ENCODE measurements at regions not wholly inside any gene's neighbourhood (a gene's known extent, or its start where the extent isn't known, plus 50 kb on each side); places are given as distances from the start of the nearest gene placed in this dataset.

DNA sequence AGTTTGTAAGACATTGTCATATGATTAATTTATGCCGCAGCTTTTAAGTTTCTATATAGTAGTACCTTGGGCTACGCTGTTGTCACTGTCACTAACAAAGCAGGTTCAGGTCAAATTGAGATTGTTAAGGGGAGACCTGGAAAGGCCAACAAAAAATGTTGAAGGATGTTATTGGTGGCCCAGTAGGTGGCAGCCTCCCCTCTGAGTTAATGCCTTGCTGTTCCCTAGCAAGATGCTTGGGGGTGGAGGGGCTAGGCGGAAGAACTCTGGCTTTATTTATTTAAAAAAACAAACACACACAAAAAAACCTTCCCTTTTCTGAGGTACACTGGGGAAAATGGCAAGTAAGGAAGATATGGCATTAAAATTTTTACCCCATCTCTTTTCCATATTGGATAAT lies 128.3 kb upstream of the ATP5MC3 start:
- no peak for TF ChIP-seq BACH2 (CRISPR knock-in tag; IDR thresholded peaks at IDR 0.05; ENCODE audit: borderline replicate concordance)
- TF ChIP-seq ZC3H10 (CRISPR knock-in tag; IDR thresholded peaks at IDR 0.05): no peak
- no peak for TF ChIP-seq ESRRG (CRISPR knock-in tag; IDR thresholded peaks at IDR 0.05)
- ATAC-seq: peak; percentile 71

- no peak for ATAC-seq
- TF ChIP-seq ARNTL (CRISPR knock-in tag; IDR thresholded peaks at IDR 0.05; ENCODE audit: borderline replicate concordance, low read depth): no peak
- no peak for TF ChIP-seq SNAI2 (CRISPR knock-in tag; IDR thresholded peaks at IDR 0.05)
- TF ChIP-seq TCF4 (CRISPR knock-in tag; IDR thresholded peaks at IDR 0.05; ENCODE audit: borderline replicate concordance): no peak
- no peak for TF ChIP-seq OSR1 (CRISPR knock-in tag; IDR thresholded peaks at IDR 0.05)
- no peak for TF ChIP-seq BACH2 (CRISPR knock-in tag; IDR thresholded peaks at IDR 0.05; ENCODE audit: borderline replicate concordance)
- TF ChIP-seq, protein P1, sequence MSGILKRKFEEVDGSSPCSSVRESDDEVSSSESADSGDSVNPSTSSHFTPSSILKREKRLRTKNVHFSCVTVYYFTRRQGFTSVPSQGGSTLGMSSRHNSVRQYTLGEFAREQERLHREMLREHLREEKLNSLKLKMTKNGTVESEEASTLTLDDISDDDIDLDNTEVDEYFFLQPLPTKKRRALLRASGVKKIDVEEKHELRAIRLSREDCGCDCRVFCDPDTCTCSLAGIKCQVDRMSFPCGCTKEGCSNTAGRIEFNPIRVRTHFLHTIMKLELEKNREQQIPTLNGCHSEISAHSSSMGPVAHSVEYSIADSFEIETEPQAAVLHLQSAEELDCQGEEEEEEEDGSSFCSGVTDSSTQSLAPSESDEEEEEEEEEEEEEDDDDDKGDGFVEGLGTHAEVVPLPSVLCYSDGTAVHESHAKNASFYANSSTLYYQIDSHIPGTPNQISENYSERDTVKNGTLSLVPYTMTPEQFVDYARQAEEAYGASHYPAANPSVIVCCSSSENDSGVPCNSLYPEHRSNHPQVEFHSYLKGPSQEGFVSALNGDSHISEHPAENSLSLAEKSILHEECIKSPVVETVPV (CRISPR knock-in tag; IDR thresholded peaks at IDR 0.05): no peak
- no peak for TF ChIP-seq RARB (CRISPR knock-in tag; IDR thresholded peaks at IDR 0.05)
- no peak for TF ChIP-seq CSDC2 (CRISPR knock-in tag; IDR thresholded peaks at IDR 0.05)
- TF ChIP-seq GLIS3 (CRISPR knock-in tag; IDR thresholded peaks at IDR 0.05): no peak
- TF ChIP-seq ZNF70 (CRISPR knock-in tag; IDR thresholded peaks at IDR 0.05): no peak
These were observed 126.5 kb upstream of the ATP5MC3 start for GRCh38 chr2:175308005-175308404.

DNA sequence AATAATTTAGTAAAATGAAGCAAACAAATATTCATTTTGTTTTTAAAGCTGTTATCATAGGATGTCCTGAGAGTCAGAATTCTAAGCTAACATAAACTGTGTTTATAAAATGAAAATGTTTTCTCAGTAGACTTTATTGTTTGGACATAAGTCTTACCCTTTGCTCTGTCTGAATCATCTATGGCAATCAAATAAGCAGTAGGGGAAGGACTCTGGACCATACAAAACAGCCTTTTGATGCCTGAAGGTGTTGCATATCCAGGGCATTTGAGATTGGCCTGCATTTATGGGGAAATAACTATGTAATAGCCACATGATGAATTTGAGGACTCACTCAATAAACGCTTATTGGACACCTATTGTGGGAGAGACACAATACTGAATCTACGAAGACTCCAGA lies 123.0 kb upstream of the ATP5MC3 start:
- ATAC-seq: no peak
- TF ChIP-seq ZNF8 (CRISPR knock-in tag; IDR thresholded peaks at IDR 0.05) (no peak), RARB (CRISPR knock-in tag; IDR thresholded peaks at IDR 0.05) (no peak), CSDC2 (CRISPR knock-in tag; IDR thresholded peaks at IDR 0.05) (no peak), OSR1 (CRISPR knock-in tag; IDR thresholded peaks at IDR 0.05) (no peak), ZFP3 (CRISPR knock-in tag; IDR thresholded peaks at IDR 0.05) (no peak), ZNF70 (CRISPR knock-in tag; IDR thresholded peaks at IDR 0.05) (no peak), GLIS3 (CRISPR knock-in tag; IDR thresholded peaks at IDR 0.05) (no peak), ZNF565 (CRISPR knock-in tag; conservative IDR thresholded peaks at IDR 0.05; ENCODE audit: low read depth) (no peak), TCF4 (CRISPR knock-in tag; IDR thresholded peaks at IDR 0.05; ENCODE audit: borderline replicate concordance) (no peak), PPARA (CRISPR knock-in tag; IDR thresholded peaks at IDR 0.05; ENCODE audit: borderline replicate concordance) (no peak), BACH2 (CRISPR knock-in tag; IDR thresholded peaks at IDR 0.05; ENCODE audit: borderline replicate concordance) (no peak), ZC3H10 (CRISPR knock-in tag; IDR thresholded peaks at IDR 0.05) (no peak), TOX (CRISPR knock-in tag; IDR thresholded peaks at IDR 0.05; ENCODE audit: borderline replicate concordance) (no peak)

GRCh38 chr2:175293776-175294175 lies 112.3 kb upstream of the ATP5MC3 start:
- no peak for ATAC-seq
- TF ChIP-seq ARNTL (CRISPR knock-in tag; IDR thresholded peaks at IDR 0.05; ENCODE audit: borderline replicate concordance, low read depth) (no peak), OSR1 (CRISPR knock-in tag; IDR thresholded peaks at IDR 0.05) (no peak), CREB5 (CRISPR knock-in tag; IDR thresholded peaks at IDR 0.05; ENCODE audit: low read depth) (no peak), SNAI2 (CRISPR knock-in tag; IDR thresholded peaks at IDR 0.05) (no peak), GLIS3 (CRISPR knock-in tag; IDR thresholded peaks at IDR 0.05) (no peak), ZNF70 (CRISPR knock-in tag; IDR thresholded peaks at IDR 0.05) (no peak), ZFP3 (CRISPR knock-in tag; IDR thresholded peaks at IDR 0.05) (no peak), ZNF565 (CRISPR knock-in tag; conservative IDR thresholded peaks at IDR 0.05; ENCODE audit: low read depth) (no peak), TOX (CRISPR knock-in tag; IDR thresholded peaks at IDR 0.05; ENCODE audit: borderline replicate concordance) (no peak), ZFP30 (CRISPR knock-in tag; IDR thresholded peaks at IDR 0.05) (no peak), CSDC2 (CRISPR knock-in tag; IDR thresholded peaks at IDR 0.05) (no peak)
- TF ChIP-seq, protein P1 (CRISPR knock-in tag; IDR thresholded peaks at IDR 0.05): no peak
- TF ChIP-seq, protein P2, sequence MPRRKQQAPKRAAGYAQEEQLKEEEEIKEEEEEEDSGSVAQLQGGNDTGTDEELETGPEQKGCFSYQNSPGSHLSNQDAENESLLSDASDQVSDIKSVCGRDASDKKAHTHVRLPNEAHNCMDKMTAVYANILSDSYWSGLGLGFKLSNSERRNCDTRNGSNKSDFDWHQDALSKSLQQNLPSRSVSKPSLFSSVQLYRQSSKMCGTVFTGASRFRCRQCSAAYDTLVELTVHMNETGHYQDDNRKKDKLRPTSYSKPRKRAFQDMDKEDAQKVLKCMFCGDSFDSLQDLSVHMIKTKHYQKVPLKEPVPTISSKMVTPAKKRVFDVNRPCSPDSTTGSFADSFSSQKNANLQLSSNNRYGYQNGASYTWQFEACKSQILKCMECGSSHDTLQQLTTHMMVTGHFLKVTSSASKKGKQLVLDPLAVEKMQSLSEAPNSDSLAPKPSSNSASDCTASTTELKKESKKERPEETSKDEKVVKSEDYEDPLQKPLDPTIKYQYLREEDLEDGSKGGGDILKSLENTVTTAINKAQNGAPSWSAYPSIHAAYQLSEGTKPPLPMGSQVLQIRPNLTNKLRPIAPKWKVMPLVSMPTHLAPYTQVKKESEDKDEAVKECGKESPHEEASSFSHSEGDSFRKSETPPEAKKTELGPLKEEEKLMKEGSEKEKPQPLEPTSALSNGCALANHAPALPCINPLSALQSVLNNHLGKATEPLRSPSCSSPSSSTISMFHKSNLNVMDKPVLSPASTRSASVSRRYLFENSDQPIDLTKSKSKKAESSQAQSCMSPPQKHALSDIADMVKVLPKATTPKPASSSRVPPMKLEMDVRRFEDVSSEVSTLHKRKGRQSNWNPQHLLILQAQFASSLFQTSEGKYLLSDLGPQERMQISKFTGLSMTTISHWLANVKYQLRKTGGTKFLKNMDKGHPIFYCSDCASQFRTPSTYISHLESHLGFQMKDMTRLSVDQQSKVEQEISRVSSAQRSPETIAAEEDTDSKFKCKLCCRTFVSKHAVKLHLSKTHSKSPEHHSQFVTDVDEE (CRISPR knock-in tag; IDR thresholded peaks at IDR 0.05): no peak
